ENCODE measurements at regions not wholly inside any gene's neighbourhood (a gene's known extent, or its start where the extent isn't known, plus 50 kb on each side); places are given as distances from the start of the nearest gene placed in this dataset.
"Not testable (repeated sequence)": the region's sequence is repeated elsewhere in the genome, so short reads cannot be mapped to it uniquely, and the experiment has no call there.

DNA sequence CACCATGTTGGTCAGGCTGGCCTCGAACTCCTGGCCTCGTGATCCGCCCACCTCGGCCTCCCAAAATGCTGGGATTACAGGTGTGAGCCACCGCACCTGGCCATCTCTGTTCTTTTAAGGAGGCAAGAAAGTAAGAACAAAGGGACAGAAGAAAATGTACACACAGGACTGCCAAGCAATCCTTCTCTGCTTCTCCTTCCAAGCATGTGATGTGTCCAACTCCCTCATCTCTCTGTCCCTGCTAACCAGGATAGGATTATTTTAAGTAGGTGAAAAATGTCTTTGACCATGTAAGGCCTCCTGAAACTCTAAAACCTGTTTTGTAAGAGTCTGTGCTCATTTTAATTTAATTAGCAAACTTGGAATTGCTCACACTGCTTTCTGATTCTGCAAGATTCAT, 89.3 kb upstream of the ATL2 start:
- Histone ChIP-seq H3K4me1 (ENCODE audit: control insufficient read depth in 1 of 2, insufficient read depth in 2 of 2, low read length in 2 of 2) (peaks cover 0 to 12% of the 10 kb centered on the region in 2 donors), H3K27ac (ENCODE audit: low read length) (peak overlapping the region; percentile 19)

DNA sequence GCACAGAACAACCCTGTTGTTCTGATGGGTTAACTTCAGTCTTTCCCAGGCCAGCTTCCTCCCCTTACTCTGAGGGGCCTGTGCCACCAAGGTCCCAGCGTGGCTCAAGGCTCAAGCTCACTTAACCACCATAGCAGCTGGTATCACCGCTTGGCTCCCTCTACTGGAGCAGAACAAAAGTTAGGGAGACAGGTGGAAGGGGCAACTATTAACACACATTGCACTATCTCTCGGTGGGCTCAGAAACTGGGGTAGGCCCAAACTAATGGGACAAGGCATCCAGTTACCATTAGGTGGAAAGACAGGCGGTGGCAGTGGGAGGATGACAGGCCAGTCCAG, 88.7 kb upstream of the ATL2 start:
- Histone ChIP-seq H3K27me3 (ENCODE audit: low read depth, low read length) (no peaks in the 10 kb centered on the region), H3K36me3 (ENCODE audit: control insufficient read depth in 1 of 2, insufficient read depth in 2 of 2, low read length in 2 of 2) (no peaks in the 10 kb centered on the region), H3K27ac (ENCODE audit: low read length) (peak overlapping the region; percentile 1), H3K4me3 (ENCODE audit: low read depth in 1 of 2, low read length in 2 of 2) (no peak overlapping the region), H3K9me3 (ENCODE audit: control insufficient read depth in 1 of 2, low read length in 2 of 2) (no peaks in the 10 kb centered on the region), H3K4me1 (ENCODE audit: control insufficient read depth in 1 of 2, insufficient read depth in 2 of 2, low read length in 2 of 2) (peaks cover 0 to 12% of the 10 kb centered on the region in 2 donors)

More for the DNA sequence above, 89.3 kb upstream of the ATL2 start:
- no peak overlapping the region for H3K4me3 ChIP-seq (ENCODE audit: low read depth in 1 of 2, low read length in 2 of 2)
- no peaks in the 10 kb centered on the region for H3K36me3 ChIP-seq (ENCODE audit: control insufficient read depth in 1 of 2, insufficient read depth in 2 of 2, low read length in 2 of 2)
- H3K9me3 ChIP-seq (ENCODE audit: control insufficient read depth in 1 of 2, low read length in 2 of 2) = no peaks in the 10 kb centered on the region
- H3K27me3 ChIP-seq (ENCODE audit: low read depth, low read length) = no peaks in the 10 kb centered on the region

GRCh38 chr2:38464971-38465788, 88.1 kb upstream of the ATL2 start:
- Histone ChIP-seq H3K4me3 (ENCODE audit: low read depth in 1 of 2, low read length in 2 of 2) (no peak overlapping the region), H3K9me3 (ENCODE audit: control insufficient read depth in 1 of 2, low read length in 2 of 2) (no peaks in the 10 kb centered on the region), H3K27ac (ENCODE audit: low read length) (peak overlapping the region; percentile 1), H3K4me1 (ENCODE audit: control insufficient read depth in 1 of 2, insufficient read depth in 2 of 2, low read length in 2 of 2) (peaks cover 0 to 12% of the 10 kb centered on the region in 2 donors), H3K27me3 (ENCODE audit: low read depth, low read length) (no peaks in the 10 kb centered on the region), H3K36me3 (ENCODE audit: control insufficient read depth in 1 of 2, insufficient read depth in 2 of 2, low read length in 2 of 2) (no peaks in the 10 kb centered on the region)

DNA sequence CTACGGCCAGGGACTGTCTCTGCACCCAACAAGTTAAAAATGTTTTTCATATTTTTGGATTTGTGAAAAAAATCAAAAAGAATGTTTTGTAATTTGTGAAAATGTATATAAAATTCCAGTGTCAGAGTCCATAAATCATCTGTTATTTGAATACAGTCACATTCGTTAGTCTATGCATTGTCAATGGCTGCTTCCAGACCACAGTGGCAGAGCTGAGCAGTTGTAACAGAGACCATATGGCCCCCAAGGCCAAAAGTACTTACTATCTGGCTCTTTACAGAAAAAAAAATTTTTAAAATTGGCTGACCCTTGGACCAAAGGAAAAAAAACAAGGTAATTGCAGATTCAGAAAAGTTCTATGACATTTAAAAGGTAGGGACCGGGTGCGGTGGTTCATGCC, 86.7 kb upstream of the ATL2 start:
- Histone ChIP-seq H3K27me3 (ENCODE audit: low read depth, low read length) (no peaks in the 10 kb centered on the region), H3K27ac (ENCODE audit: low read length) (no peak overlapping the region), H3K4me3 (ENCODE audit: low read depth in 1 of 2, low read length in 2 of 2) (no peak overlapping the region), H3K4me1 (ENCODE audit: control insufficient read depth in 1 of 2, insufficient read depth in 2 of 2, low read length in 2 of 2) (peaks cover 0 to 12% of the 10 kb centered on the region in 2 donors), H3K36me3 (ENCODE audit: control insufficient read depth in 1 of 2, insufficient read depth in 2 of 2, low read length in 2 of 2) (no peaks in the 10 kb centered on the region), H3K9me3 (ENCODE audit: control insufficient read depth in 1 of 2, low read length in 2 of 2) (no peaks in the 10 kb centered on the region)

- Histone ChIP-seq H3K4me3 (ENCODE audit: low read depth in 1 of 2, low read length in 2 of 2) (no peak overlapping the region), H3K27me3 (ENCODE audit: low read depth, low read length) (no peaks in the 10 kb centered on the region), H3K9me3 (ENCODE audit: control insufficient read depth in 1 of 2, low read length in 2 of 2) (no peaks in the 10 kb centered on the region), H3K36me3 (ENCODE audit: control insufficient read depth in 1 of 2, insufficient read depth in 2 of 2, low read length in 2 of 2) (no peaks in the 10 kb centered on the region), H3K4me1 (ENCODE audit: control insufficient read depth in 1 of 2, insufficient read depth in 2 of 2, low read length in 2 of 2) (peaks cover 0 to 12% of the 10 kb centered on the region in 2 donors), H3K27ac (ENCODE audit: low read length) (no peak overlapping the region)
These were observed 85.1 kb upstream of the ATL2 start for GRCh38 chr2:38462121-38462661.

DNA sequence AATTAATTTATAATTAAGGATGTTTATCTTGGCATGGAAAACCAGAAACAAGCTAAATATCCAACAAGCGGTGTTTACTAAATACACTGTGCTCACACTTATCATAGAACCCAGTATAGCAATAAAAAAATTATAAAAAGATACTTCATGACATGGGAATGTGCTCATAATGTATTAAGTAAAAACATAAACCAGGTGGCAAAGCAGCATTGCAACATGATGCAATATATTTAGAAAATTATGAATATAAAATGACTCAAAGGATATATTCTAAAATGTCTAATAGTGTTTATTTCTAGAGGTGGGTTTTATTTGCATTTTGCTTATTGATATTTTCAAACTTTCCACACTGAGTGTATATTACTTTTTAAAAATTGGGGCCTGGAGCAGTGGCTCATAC, 84.4 kb upstream of the ATL2 start:
- Histone ChIP-seq H3K4me1 (ENCODE audit: control insufficient read depth in 1 of 2, insufficient read depth in 2 of 2, low read length in 2 of 2) (peaks cover 0 to 12% of the 10 kb centered on the region in 2 donors), H3K36me3 (ENCODE audit: control insufficient read depth in 1 of 2, insufficient read depth in 2 of 2, low read length in 2 of 2) (no peaks in the 10 kb centered on the region), H3K9me3 (ENCODE audit: control insufficient read depth in 1 of 2, low read length in 2 of 2) (no peaks in the 10 kb centered on the region), H3K27ac (ENCODE audit: low read length) (no peak overlapping the region), H3K27me3 (ENCODE audit: low read depth, low read length) (no peaks in the 10 kb centered on the region), H3K4me3 (ENCODE audit: low read depth in 1 of 2, low read length in 2 of 2) (no peak overlapping the region)

- H3K36me3 ChIP-seq (ENCODE audit: control insufficient read depth in 1 of 2, insufficient read depth in 2 of 2, low read length in 2 of 2) = no peaks in the 10 kb centered on the region
- H3K9me3 ChIP-seq (ENCODE audit: control insufficient read depth in 1 of 2, low read length in 2 of 2) = no peaks in the 10 kb centered on the region
- H3K27me3 ChIP-seq (ENCODE audit: low read depth, low read length) = no peaks in the 10 kb centered on the region
- H3K4me3 ChIP-seq (ENCODE audit: low read depth in 1 of 2, low read length in 2 of 2) = no peak overlapping the region
- H3K27ac ChIP-seq (ENCODE audit: low read length) = no peak overlapping the region
- H3K4me1 ChIP-seq (ENCODE audit: control insufficient read depth in 1 of 2, insufficient read depth in 2 of 2, low read length in 2 of 2) = peaks cover 0 to 2% of the 10 kb centered on the region in 2 donors
These were observed 83.2 kb upstream of the ATL2 start for GRCh38 chr2:38460313-38460712.

DNA sequence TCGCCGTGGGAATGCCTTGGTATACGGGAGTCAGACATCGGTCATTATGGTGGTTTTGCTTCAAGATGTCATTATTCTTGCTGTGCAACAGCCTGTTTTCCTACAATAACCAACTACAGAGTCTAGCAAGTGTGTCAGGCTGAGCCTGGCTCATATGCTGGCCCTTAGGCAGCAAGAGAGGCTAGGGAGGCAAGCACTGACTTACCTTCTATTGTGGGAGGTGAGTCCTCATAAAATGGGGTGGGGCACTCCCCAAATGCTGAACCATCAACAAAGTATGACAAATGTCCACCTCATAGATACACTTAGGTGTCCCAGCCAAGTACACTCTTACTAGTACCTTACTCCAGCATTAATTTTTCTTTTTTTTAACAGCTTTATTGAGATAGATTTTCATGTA, 77.0 kb upstream of the ATL2 start:
- Histone ChIP-seq H3K4me3 (ENCODE audit: low read depth in 1 of 2, low read length in 2 of 2) (no peak overlapping the region), H3K9me3 (ENCODE audit: control insufficient read depth in 1 of 2, low read length in 2 of 2) (no peaks in the 10 kb centered on the region), H3K36me3 (ENCODE audit: control insufficient read depth in 1 of 2, insufficient read depth in 2 of 2, low read length in 2 of 2) (no peaks in the 10 kb centered on the region), H3K27ac (ENCODE audit: low read length) (no peak overlapping the region), H3K27me3 (ENCODE audit: low read depth, low read length) (no peaks in the 10 kb centered on the region), H3K4me1 (ENCODE audit: control insufficient read depth in 1 of 2, insufficient read depth in 2 of 2, low read length in 2 of 2) (no peaks in the 10 kb centered on the region)

DNA sequence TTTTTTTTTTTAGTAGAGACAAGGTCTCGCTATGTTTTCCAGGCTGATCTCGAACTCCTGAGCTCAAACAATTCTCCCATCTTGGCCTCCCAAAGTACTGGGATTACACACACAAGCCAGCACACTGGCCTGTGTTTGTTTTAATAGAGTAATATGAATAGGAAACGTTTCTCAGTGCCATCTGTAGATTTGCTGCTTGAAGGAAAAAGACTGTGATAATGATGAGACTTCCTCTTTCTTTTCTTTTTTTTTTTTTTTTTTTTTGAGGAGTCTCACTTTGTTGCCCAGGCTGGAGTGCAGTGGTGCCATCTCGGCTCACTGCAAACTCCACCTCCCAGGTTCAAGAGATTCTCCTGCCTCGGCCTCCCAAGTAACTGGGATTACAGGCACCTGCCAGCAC, 74.7 kb upstream of the ATL2 start:
- not testable (repeated sequence) for H3K9me3 ChIP-seq (ENCODE audit: control insufficient read depth in 1 of 2, low read length in 2 of 2); H3K27ac ChIP-seq (ENCODE audit: low read length); H3K4me1 ChIP-seq (ENCODE audit: control insufficient read depth in 1 of 2, insufficient read depth in 2 of 2, low read length in 2 of 2); H3K36me3 ChIP-seq (ENCODE audit: control insufficient read depth in 1 of 2, insufficient read depth in 2 of 2, low read length in 2 of 2); H3K4me3 ChIP-seq (ENCODE audit: low read depth in 1 of 2, low read length in 2 of 2); H3K27me3 ChIP-seq (ENCODE audit: low read depth, low read length)

GRCh38 chr2:38450509-38450908, 73.4 kb upstream of the ATL2 start:
- no peaks in the 10 kb centered on the region for H3K36me3 ChIP-seq (ENCODE audit: control insufficient read depth in 1 of 2, insufficient read depth in 2 of 2, low read length in 2 of 2)
- H3K27me3 ChIP-seq (ENCODE audit: low read depth, low read length) = no peaks in the 10 kb centered on the region
- H3K27ac ChIP-seq (ENCODE audit: low read length) = no peak overlapping the region
- H3K9me3 ChIP-seq (ENCODE audit: control insufficient read depth in 1 of 2, low read length in 2 of 2) = no peaks in the 10 kb centered on the region
- H3K4me3 ChIP-seq (ENCODE audit: low read depth in 1 of 2, low read length in 2 of 2) = no peak overlapping the region
- H3K4me1 ChIP-seq (ENCODE audit: control insufficient read depth in 1 of 2, insufficient read depth in 2 of 2, low read length in 2 of 2) = peaks cover 0 to 20% of the 10 kb centered on the region in 2 donors

DNA sequence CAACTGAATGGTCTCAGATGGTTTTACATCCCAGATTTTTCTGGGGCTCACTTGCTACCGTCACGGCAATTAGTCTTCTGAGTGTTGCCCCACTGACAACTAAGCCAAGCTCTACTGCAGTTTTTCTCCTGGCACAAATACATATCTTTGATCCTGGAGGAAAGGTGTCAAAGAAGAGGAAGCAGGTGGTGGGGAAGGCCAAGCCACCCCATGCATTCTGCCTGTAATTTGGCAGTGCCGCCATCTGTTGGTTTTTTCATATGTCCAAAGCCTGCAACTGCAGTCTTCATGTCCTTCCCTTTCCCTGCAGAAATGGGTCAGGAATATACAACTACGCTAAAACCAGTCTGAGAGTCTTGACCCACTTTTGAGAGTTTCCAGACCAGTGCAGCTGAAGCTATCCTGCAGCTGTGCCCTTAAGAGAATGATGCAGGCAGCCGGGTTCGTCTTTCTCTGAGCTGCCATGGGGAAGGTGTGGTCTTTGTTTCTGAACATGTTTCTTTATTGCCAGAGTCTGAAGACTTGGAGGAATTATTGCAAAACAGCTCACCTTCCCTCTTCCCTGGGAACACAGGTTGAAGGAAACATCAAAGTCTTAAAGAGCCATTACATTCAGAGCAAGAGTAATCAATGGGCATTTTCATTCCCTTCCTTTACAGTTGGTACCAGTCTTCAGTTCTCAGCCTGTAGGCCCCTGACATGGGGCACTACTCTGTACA, 71.8 kb upstream of the ATL2 start:
- Histone ChIP-seq H3K36me3 (ENCODE audit: control insufficient read depth in 1 of 2, insufficient read depth in 2 of 2, low read length in 2 of 2) (no peaks in the 10 kb centered on the region), H3K9me3 (ENCODE audit: control insufficient read depth in 1 of 2, low read length in 2 of 2) (no peaks in the 10 kb centered on the region)

More for the DNA sequence above, 71.8 kb upstream of the ATL2 start:
- H3K4me1 ChIP-seq (ENCODE audit: control insufficient read depth in 1 of 2, insufficient read depth in 2 of 2, low read length in 2 of 2) = peaks cover 0 to 23% of the 10 kb centered on the region in 2 donors
- no peak overlapping the region for H3K4me3 ChIP-seq (ENCODE audit: low read depth in 1 of 2, low read length in 2 of 2)
- H3K27ac ChIP-seq (ENCODE audit: low read length) = no peak overlapping the region
- H3K27me3 ChIP-seq (ENCODE audit: low read depth, low read length) = no peaks in the 10 kb centered on the region
